ENCODE measurements at regions not wholly inside any gene's neighbourhood (a gene's known extent, or its start where the extent isn't known, plus 50 kb on each side); places are given as distances from the start of the nearest gene placed in this dataset.
"Not testable (repeated sequence)": the region's sequence is repeated elsewhere in the genome, so short reads cannot be mapped to it uniquely, and the experiment has no call there.

DNA sequence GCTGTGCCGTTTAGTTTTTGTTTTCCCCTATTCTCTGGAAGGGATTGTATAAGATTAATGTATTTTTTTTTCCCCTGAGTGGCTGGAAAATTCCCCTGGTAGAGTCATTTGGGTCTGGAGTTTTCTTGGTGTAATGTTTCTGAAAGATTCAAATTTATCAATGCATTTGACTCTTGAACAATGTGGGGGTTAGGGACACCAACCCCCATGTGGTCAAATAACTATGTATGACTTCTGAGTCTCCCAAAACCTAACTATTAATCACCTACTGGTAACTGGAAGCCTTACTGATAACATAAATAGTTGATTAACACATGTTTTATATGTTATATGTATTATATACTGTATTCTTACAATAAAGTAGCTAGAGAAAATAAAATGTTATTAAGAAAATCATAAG, 220.1 kb upstream of the PDE3A start:
- peaks cover 5% of the 10 kb centered on the region for H3K4me1 ChIP-seq (ENCODE audit: insufficient read depth, low read length, poor library complexity, severe bottlenecking)
- H3K9me2 ChIP-seq (replicated peaks; ENCODE audit: low read depth, low read length), result no peaks in the 10 kb centered on the region
- H3K36me3 ChIP-seq (ENCODE audit: insufficient read depth, low read length), result no peaks in the 10 kb centered on the region
- no peaks in the 10 kb centered on the region for H4K20me1 ChIP-seq (ENCODE audit: insufficient read depth, low read length, poor library complexity, severe bottlenecking)
- TF ChIP-seq, protein P1, sequence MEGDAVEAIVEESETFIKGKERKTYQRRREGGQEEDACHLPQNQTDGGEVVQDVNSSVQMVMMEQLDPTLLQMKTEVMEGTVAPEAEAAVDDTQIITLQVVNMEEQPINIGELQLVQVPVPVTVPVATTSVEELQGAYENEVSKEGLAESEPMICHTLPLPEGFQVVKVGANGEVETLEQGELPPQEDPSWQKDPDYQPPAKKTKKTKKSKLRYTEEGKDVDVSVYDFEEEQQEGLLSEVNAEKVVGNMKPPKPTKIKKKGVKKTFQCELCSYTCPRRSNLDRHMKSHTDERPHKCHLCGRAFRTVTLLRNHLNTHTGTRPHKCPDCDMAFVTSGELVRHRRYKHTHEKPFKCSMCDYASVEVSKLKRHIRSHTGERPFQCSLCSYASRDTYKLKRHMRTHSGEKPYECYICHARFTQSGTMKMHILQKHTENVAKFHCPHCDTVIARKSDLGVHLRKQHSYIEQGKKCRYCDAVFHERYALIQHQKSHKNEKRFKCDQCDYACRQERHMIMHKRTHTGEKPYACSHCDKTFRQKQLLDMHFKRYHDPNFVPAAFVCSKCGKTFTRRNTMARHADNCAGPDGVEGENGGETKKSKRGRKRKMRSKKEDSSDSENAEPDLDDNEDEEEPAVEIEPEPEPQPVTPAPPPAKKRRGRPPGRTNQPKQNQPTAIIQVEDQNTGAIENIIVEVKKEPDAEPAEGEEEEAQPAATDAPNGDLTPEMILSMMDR (conservative IDR thresholded peaks at IDR 0.05; ENCODE audit: low read length), result no peak
- TF ChIP-seq EZH2phosphoT487 (IDR thresholded peaks at IDR 0.05; ENCODE audit: borderline replicate concordance), result no peak
- H3K4me2 ChIP-seq (ENCODE audit: low read depth, low read length, poor library complexity, severe bottlenecking), result no peak overlapping the region
- H2AFZ ChIP-seq (ENCODE audit: low read length), result no peak overlapping the region
- no peaks in the 10 kb centered on the region for H3F3A ChIP-seq (ENCODE audit: low read depth)
- no peaks in the 10 kb centered on the region for H3K9me3 ChIP-seq (ENCODE audit: insufficient read depth, low read depth, low read length)
- H3K9ac ChIP-seq (ENCODE audit: low read depth, low read length, poor library complexity, severe bottlenecking), result no peak overlapping the region
- no peaks in the 10 kb centered on the region for H3K27me3 ChIP-seq (ENCODE audit: insufficient read depth, low read length, poor library complexity, severe bottlenecking)
- no peak overlapping the region for H3K4me3 ChIP-seq (ENCODE audit: low read length, poor library complexity, severe bottlenecking)
- no peaks in the 10 kb centered on the region for H3K79me2 ChIP-seq (ENCODE audit: insufficient read depth, low read length)

DNA sequence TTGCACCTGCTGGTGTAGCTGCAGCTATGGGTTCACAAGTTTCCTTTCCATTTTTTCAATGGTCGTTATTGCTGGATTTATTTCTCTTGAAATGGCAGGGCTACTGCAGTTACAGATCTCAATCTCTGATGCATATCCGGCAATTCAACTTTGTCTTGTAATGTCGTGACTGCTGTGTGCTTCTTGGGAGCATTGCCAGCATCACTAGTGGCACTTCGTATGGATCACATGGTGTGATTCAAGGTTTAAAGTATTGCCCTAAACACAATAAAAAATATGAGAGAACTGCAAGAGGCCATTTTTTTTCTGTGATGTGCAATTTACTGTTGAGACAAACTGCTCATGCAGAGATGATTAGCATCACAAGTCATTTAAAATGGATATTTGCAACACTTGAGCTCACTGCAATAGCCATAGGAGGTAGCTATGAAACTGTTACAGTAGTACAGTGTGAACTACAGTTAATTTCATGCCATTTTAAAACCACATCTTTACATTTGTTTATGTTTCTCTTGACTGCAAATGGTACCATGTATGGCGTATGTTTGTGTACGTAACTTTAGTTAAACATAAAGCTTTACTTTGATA, 217.4 kb upstream of the PDE3A start:
- H3K9me3 ChIP-seq (ENCODE audit: insufficient read depth, low read depth, low read length), result no peaks in the 10 kb centered on the region
- no peaks in the 10 kb centered on the region for H3K36me3 ChIP-seq (ENCODE audit: insufficient read depth, low read length)
- no peaks in the 10 kb centered on the region for H3K9me2 ChIP-seq (replicated peaks; ENCODE audit: low read depth, low read length)

DNA sequence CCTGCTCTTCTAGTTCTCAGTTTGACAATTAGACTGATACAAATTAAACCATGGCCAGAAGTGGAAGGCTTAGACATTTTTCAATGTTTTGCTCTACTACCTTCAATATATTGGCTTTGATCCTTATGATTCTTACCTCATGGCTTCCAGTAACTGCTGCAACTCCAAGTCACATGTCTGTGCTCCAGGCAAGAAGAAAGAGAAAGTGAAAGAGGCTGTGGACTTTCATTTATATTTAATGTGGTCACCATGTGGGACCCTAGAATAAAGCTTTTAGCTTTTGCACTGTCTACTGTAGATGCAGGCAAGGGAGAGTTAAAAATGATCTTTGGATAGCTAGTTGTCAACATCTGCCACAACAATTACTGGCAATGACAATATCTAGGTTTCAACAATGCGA, 214.3 kb upstream of the PDE3A start:
- Histone ChIP-seq H4K20me1 (ENCODE audit: insufficient read depth, low read length, poor library complexity, severe bottlenecking) (no peaks in the 10 kb centered on the region), H3K36me3 (ENCODE audit: insufficient read depth, low read length) (no peaks in the 10 kb centered on the region), H3F3A (ENCODE audit: low read depth) (0 out of 2 replicates have a peak, but pooled peaks cover 3% of the 10 kb centered on the region), H3K4me3 (ENCODE audit: low read length, poor library complexity, severe bottlenecking) (peak overlapping the region; percentile 42), H3K4me1 (ENCODE audit: insufficient read depth, low read length, poor library complexity, severe bottlenecking) (peaks cover 27% of the 10 kb centered on the region), H3K9ac (ENCODE audit: low read depth, low read length, poor library complexity, severe bottlenecking) (no peak overlapping the region), H3K79me2 (ENCODE audit: insufficient read depth, low read length) (no peaks in the 10 kb centered on the region), H3K4me2 (ENCODE audit: low read depth, low read length, poor library complexity, severe bottlenecking) (peak overlapping the region; percentile 67), H3K9me3 (ENCODE audit: insufficient read depth, low read depth, low read length) (no peaks in the 10 kb centered on the region), H3K9me2 (replicated peaks; ENCODE audit: low read depth, low read length) (no peaks in the 10 kb centered on the region), H2AFZ (ENCODE audit: low read length) (peak overlapping the region; percentile 89), H3K27me3 (ENCODE audit: insufficient read depth, low read length, poor library complexity, severe bottlenecking) (no peaks in the 10 kb centered on the region)
- no peak for TF ChIP-seq EZH2phosphoT487 (IDR thresholded peaks at IDR 0.05; ENCODE audit: borderline replicate concordance)
- TF ChIP-seq, protein P1 (conservative IDR thresholded peaks at IDR 0.05; ENCODE audit: low read length), result no peak

More for the DNA sequence above, 217.4 kb upstream of the PDE3A start:
- Histone ChIP-seq H3K79me2 (ENCODE audit: insufficient read depth, low read length) (no peaks in the 10 kb centered on the region), H2AFZ (ENCODE audit: low read length) (peak overlapping the region; percentile 57), H3K4me3 (ENCODE audit: low read length, poor library complexity, severe bottlenecking) (peak overlapping the region; percentile 28), H3K4me1 (ENCODE audit: insufficient read depth, low read length, poor library complexity, severe bottlenecking) (peaks cover 27% of the 10 kb centered on the region), H3K9ac (ENCODE audit: low read depth, low read length, poor library complexity, severe bottlenecking) (no peak overlapping the region), H3K27me3 (ENCODE audit: insufficient read depth, low read length, poor library complexity, severe bottlenecking) (no peaks in the 10 kb centered on the region), H3F3A (ENCODE audit: low read depth) (0 out of 2 replicates have a peak, but pooled peaks cover 3% of the 10 kb centered on the region), H4K20me1 (ENCODE audit: insufficient read depth, low read length, poor library complexity, severe bottlenecking) (no peaks in the 10 kb centered on the region), H3K4me2 (ENCODE audit: low read depth, low read length, poor library complexity, severe bottlenecking) (peak overlapping the region; percentile 60)
- TF ChIP-seq EZH2phosphoT487 (IDR thresholded peaks at IDR 0.05; ENCODE audit: borderline replicate concordance), result no peak

DNA sequence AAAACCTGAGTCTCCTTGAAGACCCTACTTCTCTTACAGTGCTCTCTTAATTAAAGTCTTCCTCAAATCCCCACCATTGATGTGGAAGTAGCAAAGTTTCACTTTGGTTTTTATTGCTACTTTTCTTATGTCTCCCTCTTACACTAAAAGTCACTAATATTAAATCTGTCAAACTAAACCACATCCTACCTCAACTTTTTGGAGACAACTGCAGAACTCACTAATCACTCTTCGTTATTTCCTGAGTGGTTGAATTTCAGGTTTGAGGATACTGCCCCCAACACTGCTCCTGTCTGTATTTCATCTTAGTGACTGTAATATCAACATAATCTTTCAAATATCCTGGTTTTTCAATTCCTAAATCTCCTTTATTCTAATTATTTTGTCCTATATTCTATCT, 213.0 kb upstream of the PDE3A start:
- Histone ChIP-seq H4K20me1 (ENCODE audit: insufficient read depth, low read length, poor library complexity, severe bottlenecking) (no peaks in the 10 kb centered on the region), H3K9me2 (replicated peaks; ENCODE audit: low read depth, low read length) (no peaks in the 10 kb centered on the region), H3K36me3 (ENCODE audit: insufficient read depth, low read length) (no peaks in the 10 kb centered on the region), H3K79me2 (ENCODE audit: insufficient read depth, low read length) (no peaks in the 10 kb centered on the region), H3K27me3 (ENCODE audit: insufficient read depth, low read length, poor library complexity, severe bottlenecking) (no peaks in the 10 kb centered on the region), H3K9me3 (ENCODE audit: insufficient read depth, low read depth, low read length) (no peaks in the 10 kb centered on the region), H3F3A (ENCODE audit: low read depth) (0 out of 2 replicates have a peak, but pooled peaks cover 3% of the 10 kb centered on the region), H3K4me2 (ENCODE audit: low read depth, low read length, poor library complexity, severe bottlenecking) (peak overlapping the region; percentile 67), H3K9ac (ENCODE audit: low read depth, low read length, poor library complexity, severe bottlenecking) (no peak overlapping the region), H3K4me3 (ENCODE audit: low read length, poor library complexity, severe bottlenecking) (peak overlapping the region; percentile 51), H3K4me1 (ENCODE audit: insufficient read depth, low read length, poor library complexity, severe bottlenecking) (peaks cover 27% of the 10 kb centered on the region), H2AFZ (ENCODE audit: low read length) (no peak overlapping the region)
- TF ChIP-seq EZH2phosphoT487 (IDR thresholded peaks at IDR 0.05; ENCODE audit: borderline replicate concordance), result no peak
- TF ChIP-seq, protein P1 (conservative IDR thresholded peaks at IDR 0.05; ENCODE audit: low read length), result 0 out of 2 replicates have a peak, but pooled peaks have one; percentile 10

DNA sequence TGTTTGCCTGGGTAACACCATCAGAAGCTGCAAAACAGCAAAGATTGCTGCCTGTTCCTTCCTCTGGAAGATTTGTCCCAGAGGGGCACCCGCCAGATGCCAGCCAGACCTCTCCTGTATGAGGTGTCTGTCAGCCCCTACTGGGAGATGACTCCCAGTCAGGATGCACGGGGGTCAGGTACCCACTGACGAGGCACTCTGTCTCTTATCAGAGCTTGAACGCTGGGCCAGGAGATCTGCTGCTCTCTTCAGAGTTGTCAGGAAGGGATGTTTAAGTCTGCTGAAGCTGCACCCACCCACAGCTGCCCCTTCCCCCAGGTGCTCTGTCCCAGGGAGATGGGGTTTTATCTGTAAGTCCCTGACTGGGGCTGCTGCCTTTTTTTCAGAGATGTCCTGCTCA, 207.4 kb upstream of the PDE3A start:
- H3K4me2 ChIP-seq (ENCODE audit: low read depth, low read length, poor library complexity, severe bottlenecking); H3K9me2 ChIP-seq (replicated peaks; ENCODE audit: low read depth, low read length); H4K20me1 ChIP-seq (ENCODE audit: insufficient read depth, low read length, poor library complexity, severe bottlenecking); H3K27me3 ChIP-seq (ENCODE audit: insufficient read depth, low read length, poor library complexity, severe bottlenecking); H3K9ac ChIP-seq (ENCODE audit: low read depth, low read length, poor library complexity, severe bottlenecking); H2AFZ ChIP-seq (ENCODE audit: low read length); H3F3A ChIP-seq (ENCODE audit: low read depth); H3K9me3 ChIP-seq (ENCODE audit: insufficient read depth, low read depth, low read length); H3K36me3 ChIP-seq (ENCODE audit: insufficient read depth, low read length); H3K4me1 ChIP-seq (ENCODE audit: insufficient read depth, low read length, poor library complexity, severe bottlenecking); H3K79me2 ChIP-seq (ENCODE audit: insufficient read depth, low read length); H3K4me3 ChIP-seq (ENCODE audit: low read length, poor library complexity, severe bottlenecking): not testable (repeated sequence)
